GM18867 (cell line): ENCODE measurements at regions not wholly inside any gene's neighbourhood (a gene's known extent, or its start where the extent isn't known, plus 50 kb on each side); places are given as distances from the start of the nearest gene placed in this dataset.
A peak's percentile ranks its signal among the peaks of the same experiment; 100 is the strongest.
"Not testable (repeated sequence)": the region's sequence is repeated elsewhere in the genome, so short reads cannot be mapped to it uniquely, and the experiment has no call there.

Source experiments
- ATAC-seq: cut with Tn5 transposase; IDR thresholded peaks from one replicate; pipeline ENCODE4 v1.9.1; 2021; ENCODE audit warnings: mild to moderate bottlenecking, moderate library complexity; ENCODE audit not compliant: unreplicated experiment

DNA sequence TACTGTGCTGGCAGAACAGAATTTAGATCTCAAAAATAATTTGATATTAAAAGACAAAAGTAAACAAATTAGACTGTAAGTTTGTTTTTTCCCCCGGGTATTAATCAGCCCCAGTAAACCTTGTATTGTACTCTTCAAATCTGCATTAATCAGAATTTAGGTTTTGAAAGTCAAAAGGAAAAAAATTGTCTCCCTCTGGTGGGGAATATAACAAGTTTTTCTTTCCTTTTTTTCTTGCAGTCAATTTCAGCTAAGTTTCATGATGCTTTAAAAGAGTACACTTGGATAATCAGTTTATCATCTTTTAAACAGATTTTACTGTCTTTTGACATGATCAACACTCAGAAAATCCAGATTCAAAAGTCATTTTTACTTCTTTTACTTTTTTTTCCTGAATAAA lies 134.5 kb upstream of the PKN2 start:
- no peak for ATAC-seq

DNA sequence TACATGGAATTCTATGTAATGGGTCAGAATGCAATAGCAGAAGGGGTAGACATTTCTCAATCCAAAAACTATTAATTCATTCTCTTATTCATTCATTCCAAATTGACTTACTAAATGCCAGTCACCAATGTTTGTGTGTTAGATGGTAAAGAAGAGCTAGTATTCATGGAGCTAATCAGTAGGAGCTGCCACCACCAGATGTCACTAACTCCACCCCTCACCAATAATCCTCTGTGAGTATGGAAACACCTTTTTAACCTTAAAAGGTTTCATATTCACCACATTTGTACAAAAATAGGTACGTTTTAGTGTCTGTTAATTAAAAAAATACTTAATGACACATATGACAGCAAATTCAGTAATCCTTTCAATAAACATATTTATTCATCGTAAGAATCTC lies 131.8 kb upstream of the PKN2 start:
- no peak for ATAC-seq

- no peak for ATAC-seq
Measured at GRCh38 chr1:88557014-88557413, 127.1 kb upstream of the PKN2 start.

DNA sequence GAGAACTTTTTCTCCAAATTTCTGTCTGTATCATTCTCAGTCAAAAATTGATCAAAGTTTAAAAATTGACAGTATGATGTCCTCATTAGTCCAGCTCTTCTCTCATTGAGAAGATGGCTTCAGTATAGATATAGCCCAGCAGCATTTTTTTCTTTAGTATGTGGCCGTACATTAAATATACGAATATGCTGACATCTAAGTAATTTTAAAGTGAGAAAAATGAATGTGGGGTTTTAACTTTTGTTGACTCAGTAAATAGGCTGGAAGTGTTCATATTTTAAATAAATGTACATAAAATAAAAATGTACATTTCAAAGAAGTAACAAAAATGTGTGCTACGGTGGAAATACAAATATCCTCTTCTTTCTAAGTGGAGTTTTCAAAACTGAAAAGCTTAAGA lies 123.5 kb upstream of the PKN2 start:
- ATAC-seq, result no peak

GRCh38 chr1:88562991-88563390 lies 121.1 kb upstream of the PKN2 start:
- ATAC-seq, result no peak

DNA sequence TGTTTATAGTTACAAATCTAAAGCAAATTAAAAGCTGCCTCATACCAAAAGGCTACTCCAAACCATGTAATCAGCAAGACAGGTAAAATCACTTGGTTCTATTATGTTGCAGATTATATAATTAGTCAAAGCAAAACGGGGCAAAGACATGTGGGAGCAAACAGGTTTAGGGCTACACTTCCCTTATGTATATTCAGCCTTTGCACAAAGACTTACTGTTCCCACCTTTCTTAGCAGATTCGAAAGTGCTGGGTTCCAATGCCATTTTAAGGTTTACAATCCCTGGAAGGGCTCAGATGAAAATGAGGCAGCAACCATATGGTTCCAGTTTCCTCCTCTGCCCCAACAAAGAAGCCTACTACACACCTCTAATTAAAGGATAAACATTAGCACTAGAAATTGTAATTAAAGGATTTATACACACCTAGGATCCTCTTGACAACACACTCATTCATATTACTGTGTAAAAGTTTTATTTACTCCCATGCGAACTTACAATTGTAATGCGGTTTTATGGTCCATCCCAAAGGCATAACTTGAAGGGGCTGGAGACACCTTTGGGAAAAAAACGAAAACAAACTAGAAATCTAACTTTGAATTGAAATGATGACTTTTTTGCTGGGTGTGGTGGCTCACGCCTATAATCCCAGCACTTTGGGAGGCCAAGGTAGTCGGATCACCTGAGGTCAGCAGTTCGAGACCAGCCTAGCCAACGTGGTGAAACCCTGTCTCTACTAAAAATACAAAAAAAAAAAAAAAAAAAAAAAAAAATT lies 117.3 kb upstream of the PKN2 start:
- ATAC-seq, result no peak

- no peak for ATAC-seq
Measured at GRCh38 chr1:88571506-88571905, 112.6 kb upstream of the PKN2 start.

- no peak for ATAC-seq
Measured at GRCh38 chr1:88579598-88579997, 104.5 kb upstream of the PKN2 start.

DNA sequence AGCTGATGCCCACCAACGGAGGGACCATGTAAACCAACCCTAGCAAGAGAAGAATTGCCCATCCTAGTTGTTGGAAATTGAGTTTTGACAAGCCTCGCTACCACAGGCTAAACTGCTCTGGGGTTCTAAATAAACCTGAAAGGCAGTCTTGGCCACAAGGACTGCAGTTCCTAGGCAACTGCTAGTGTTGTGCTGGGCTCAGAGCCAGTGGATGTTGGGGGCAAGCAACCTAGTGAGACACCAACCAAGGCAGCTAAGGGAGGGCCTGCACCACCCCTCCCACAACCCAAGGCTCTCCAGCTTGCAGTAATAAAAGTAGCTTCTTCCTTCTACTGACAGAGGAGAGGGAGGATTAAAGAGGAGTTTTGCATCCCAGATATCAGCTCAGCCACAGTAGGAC lies 102.4 kb upstream of the PKN2 start:
- no peak for ATAC-seq

DNA sequence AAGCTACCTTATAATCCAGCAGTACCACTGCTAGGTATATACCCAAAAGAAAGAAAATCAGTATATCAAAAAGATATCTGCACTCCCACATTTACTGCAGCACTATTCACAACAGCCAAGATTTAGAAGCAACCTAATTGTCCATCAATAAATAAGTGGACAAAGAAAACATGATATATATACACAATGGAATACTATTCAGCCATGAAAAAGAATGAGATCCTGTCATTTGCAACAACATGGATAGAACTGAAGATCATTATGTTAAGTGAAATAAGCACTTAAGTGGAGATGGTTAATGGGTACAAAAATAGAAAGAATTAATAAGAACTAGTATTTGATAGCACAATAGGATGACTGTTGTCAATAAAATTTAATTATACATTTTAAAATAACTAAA lies 90.7 kb upstream of the PKN2 start:
- ATAC-seq, result no peak

- no peak for ATAC-seq
Measured at GRCh38 chr1:88595355-88596002, 88.6 kb upstream of the PKN2 start.

DNA sequence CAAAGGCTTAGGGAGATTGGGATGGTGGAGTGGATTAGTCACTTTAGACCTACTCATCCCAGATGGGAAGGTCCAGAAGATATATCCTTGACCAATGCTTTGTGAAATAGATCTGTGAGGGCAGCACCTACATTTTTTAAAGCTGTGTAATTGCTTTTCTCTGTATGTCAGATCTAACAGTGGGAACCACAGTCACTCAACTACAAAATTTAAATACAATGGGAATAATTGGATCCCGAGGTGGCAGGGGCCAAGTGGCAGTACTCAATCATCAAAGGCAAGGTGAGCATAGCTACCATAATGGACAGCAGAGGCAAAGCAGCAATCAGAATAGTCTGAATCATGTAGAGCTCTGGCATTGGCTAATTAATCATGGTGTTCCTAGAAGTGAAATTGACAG lies 86.1 kb upstream of the PKN2 start:
- not testable (repeated sequence) for ATAC-seq

DNA sequence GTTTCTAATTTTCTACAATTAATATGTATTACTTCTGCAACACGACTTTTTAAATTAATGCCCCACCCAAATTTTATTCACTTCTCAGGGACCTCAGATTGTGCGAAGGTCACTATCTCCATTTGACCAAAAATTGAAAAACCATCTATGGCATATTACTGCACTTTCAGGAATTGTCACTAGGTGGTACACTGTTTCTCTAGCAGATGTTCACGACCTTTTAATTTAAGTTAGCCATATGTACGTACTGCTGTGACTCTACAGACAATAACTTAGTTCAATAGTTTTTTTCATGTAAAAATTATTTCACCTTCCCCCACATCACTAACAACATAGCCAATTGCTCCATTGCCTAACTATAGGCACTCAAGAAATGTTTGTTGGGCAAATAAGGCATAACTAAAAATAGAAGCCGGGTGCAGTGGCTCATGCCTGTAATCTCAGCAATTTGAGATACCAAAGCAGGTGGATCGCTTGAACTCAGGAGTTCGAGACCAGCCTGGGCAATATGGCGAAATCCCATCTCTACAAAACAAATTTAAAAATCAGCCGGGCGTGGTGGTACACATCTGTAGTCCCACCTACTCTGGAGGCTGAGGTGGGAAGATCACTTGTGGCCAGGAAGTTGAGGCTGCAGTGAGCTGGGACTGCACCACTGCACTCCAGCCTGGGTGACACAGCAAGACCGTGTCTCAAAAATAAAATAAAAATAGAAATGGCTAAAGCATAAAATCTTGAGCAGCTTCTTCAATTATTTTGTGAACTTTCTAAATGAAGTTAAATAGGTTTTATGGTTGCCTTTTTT lies 75.7 kb upstream of the PKN2 start:
- peak; percentile 83 for ATAC-seq

GRCh38 chr1:88609051-88609450 lies 75.0 kb upstream of the PKN2 start:
- no peak for ATAC-seq

- no peak for ATAC-seq
Measured at GRCh38 chr1:88610687-88611086, 73.4 kb upstream of the PKN2 start.

DNA sequence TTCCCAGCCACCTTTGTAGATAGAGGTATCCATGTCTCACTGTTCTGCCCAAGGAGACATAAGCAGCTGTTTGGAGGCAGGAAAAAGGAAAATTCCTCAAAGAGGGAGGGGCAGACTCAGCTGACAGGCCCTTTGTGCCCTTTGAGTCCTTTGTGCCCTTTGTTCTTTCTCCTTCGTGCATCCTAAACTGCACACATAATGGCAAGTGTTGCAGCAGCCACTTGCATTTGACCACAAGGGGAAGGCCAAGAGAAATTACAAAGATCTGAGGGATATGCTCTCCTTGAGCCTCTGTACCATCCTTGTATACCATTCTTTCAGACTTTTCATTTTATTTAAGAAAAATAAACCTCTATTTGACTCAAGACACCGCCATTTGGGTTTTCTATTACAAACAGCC lies 71.8 kb upstream of the PKN2 start:
- no peak for ATAC-seq

- ATAC-seq, result no peak
Measured at GRCh38 chr1:88612773-88613172, 71.3 kb upstream of the PKN2 start.

DNA sequence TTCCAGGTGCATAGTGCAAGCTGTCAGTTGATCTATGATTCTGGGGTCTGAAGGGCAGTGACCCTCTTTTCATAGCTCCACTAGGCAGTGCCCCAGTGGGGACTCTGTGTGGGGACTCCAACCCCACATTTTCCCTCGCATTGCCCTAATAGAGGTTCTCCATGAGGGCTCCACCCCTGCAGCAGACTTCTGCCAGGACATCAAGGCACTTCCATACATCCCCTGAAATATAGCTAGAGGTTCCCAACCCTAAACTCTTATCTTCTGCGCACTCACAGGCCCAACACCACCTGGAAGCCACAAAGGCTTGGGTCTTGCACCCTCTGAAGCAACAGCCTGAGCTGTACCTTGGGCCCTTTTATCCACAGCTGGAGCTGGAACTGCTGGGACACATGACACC lies 65.7 kb upstream of the PKN2 start:
- ATAC-seq, result no peak

DNA sequence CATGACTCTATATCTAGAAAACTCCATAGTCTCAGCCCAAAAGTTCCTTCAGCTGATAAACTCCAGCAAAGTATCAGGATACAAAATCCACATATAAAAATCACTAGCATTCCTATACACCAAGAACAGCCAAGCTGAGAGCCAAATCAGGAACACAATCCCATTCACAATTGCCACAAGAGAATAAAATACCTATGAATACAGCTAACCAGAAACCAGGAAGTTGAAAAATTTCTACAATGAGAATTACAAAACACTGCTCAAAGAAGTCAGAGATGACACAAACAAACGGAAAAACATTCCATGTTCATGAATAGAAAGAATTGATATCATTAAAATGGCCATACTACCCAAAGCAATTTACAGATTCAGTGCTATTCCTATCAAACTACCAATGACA lies 61.0 kb upstream of the PKN2 start:
- ATAC-seq, result not testable (repeated sequence)
